ENCODE measurements at regions not wholly inside any gene's neighbourhood (a gene's known extent, or its start where the extent isn't known, plus 50 kb on each side); places are given as distances from the start of the nearest gene placed in this dataset.

DNA sequence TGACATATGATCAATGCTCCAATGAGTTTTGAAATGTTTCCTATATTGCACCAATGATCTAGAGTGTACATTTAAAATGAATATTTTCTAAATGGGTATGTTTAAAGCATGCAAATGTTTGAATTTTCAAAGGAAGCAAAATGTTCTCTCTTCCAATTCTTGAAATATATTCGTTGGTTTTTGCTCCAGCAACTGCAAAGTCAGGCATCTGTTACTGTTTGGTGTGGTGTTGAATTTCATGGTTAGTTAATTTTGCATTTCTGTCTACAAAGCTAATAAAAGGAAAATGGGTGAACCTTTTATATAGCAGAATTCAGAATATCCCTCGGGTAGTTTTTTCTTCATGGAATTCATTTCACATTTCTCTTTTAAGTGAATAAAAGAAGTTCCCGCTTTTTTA is 1018.3 kb downstream of the GRIK2 start:
- no peaks in the 10 kb centered on the region for H3K4me1 ChIP-seq (ENCODE audit: control insufficient read depth, insufficient read depth, low read length)
- no peak overlapping the region for H3K4me3 ChIP-seq (ENCODE audit: low read depth in 2 of 2, low read length in 2 of 2)
- POLR2A ChIA-PET: no interaction called here
- BruUV-seq (replicated peaks): no TSS peak
- in situ Hi-C loops (cut with HindIII; ENCODE audit: low pct_unique_long_range_greater_than_20kb, low sequenced_read_pairs): no loop called here
- DNase-seq (ENCODE audit: low read depth, low spot score): no peak
- intact Hi-C loops (cut with micrococcal nuclease; ENCODE audit: unreplicated experiment): no loop called here
- no peaks in the 10 kb centered on the region for H3K36me3 ChIP-seq (ENCODE audit: control insufficient read depth, insufficient read depth, low read length)
- TF ChIP-seq, protein P1, sequence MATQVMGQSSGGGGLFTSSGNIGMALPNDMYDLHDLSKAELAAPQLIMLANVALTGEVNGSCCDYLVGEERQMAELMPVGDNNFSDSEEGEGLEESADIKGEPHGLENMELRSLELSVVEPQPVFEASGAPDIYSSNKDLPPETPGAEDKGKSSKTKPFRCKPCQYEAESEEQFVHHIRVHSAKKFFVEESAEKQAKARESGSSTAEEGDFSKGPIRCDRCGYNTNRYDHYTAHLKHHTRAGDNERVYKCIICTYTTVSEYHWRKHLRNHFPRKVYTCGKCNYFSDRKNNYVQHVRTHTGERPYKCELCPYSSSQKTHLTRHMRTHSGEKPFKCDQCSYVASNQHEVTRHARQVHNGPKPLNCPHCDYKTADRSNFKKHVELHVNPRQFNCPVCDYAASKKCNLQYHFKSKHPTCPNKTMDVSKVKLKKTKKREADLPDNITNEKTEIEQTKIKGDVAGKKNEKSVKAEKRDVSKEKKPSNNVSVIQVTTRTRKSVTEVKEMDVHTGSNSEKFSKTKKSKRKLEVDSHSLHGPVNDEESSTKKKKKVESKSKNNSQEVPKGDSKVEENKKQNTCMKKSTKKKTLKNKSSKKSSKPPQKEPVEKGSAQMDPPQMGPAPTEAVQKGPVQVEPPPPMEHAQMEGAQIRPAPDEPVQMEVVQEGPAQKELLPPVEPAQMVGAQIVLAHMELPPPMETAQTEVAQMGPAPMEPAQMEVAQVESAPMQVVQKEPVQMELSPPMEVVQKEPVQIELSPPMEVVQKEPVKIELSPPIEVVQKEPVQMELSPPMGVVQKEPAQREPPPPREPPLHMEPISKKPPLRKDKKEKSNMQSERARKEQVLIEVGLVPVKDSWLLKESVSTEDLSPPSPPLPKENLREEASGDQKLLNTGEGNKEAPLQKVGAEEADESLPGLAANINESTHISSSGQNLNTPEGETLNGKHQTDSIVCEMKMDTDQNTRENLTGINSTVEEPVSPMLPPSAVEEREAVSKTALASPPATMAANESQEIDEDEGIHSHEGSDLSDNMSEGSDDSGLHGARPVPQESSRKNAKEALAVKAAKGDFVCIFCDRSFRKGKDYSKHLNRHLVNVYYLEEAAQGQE (IDR thresholded peaks at IDR 0.05; ENCODE audit: insufficient read depth in 1 of 2, low read depth in 2 of 2, low read length in 1 of 2): no peak
- TF ChIP-seq POLR2AphosphoS5 (IDR thresholded peaks at IDR 0.05; ENCODE audit: low read depth, low read length) (no peak), TCF7L2 (IDR thresholded peaks at IDR 0.05; ENCODE audit: low read depth, low read length) (no peak), SIN3A (IDR thresholded peaks at IDR 0.05; ENCODE audit: borderline replicate concordance, insufficient read depth, low read depth, low read length) (no peak)
- TF ChIP-seq, protein P2, sequence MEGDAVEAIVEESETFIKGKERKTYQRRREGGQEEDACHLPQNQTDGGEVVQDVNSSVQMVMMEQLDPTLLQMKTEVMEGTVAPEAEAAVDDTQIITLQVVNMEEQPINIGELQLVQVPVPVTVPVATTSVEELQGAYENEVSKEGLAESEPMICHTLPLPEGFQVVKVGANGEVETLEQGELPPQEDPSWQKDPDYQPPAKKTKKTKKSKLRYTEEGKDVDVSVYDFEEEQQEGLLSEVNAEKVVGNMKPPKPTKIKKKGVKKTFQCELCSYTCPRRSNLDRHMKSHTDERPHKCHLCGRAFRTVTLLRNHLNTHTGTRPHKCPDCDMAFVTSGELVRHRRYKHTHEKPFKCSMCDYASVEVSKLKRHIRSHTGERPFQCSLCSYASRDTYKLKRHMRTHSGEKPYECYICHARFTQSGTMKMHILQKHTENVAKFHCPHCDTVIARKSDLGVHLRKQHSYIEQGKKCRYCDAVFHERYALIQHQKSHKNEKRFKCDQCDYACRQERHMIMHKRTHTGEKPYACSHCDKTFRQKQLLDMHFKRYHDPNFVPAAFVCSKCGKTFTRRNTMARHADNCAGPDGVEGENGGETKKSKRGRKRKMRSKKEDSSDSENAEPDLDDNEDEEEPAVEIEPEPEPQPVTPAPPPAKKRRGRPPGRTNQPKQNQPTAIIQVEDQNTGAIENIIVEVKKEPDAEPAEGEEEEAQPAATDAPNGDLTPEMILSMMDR (IDR thresholded peaks at IDR 0.05): no peak
- ATAC-seq: no peak
- CTCF ChIA-PET: no interaction called here
- no peaks in the 10 kb centered on the region for H3K27me3 ChIP-seq (ENCODE audit: control insufficient read depth, insufficient read depth, low read length)
- H3K9me3 ChIP-seq (ENCODE audit: control insufficient read depth, insufficient read depth, low read depth, low read length): 0 out of 2 replicates have a peak, but pooled peaks cover 5% of the 10 kb centered on the region
- H3K27ac ChIP-seq (ENCODE audit: low read length): no peak overlapping the region

DNA sequence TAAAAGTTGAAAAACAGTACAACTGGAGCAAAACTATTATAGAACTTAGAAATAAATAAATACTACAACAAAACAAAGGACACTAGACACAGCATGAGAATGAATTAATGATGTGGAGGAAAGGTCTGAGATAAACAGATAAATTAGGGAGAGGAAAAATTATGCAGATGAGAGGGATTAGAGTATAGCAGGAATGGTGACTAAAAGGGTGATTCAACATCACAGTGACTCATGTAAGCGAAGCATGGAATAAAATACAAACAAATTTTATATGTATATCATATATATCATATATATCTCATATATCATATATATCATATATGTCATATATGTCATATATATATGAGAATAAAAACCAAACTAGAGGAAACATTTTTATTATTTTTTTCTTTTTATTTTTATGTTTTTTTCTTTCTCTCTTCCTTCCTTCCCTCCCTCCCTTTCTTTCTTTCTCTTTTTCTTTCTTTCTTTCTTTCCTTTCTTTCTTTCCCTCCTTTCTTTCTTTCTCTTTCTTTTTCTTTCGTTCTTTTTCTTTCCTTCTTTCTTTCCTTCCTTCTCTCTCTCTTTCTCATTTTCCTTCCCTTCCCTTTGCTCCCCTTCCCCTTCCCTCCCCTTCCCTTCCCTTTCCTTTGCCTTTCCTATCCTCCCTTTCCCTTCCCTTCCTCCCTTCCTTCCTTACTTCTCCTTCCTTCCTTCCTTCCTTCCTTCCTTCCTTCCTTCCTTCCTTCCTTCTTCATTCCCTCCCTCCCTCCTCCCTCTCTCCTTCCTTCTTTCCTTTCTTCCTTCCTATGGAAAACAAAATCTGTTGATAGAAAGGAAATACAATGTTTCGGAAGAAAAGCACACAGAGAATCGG is 1014.6 kb downstream of the GRIK2 start:
- H3K27ac ChIP-seq (ENCODE audit: low read length): no peak overlapping the region

More for the DNA sequence above, 1014.6 kb downstream of the GRIK2 start:
- intact Hi-C loops (cut with micrococcal nuclease; ENCODE audit: unreplicated experiment): no loop called here
- no peaks in the 10 kb centered on the region for H3K27me3 ChIP-seq (ENCODE audit: control insufficient read depth, insufficient read depth, low read length)
- POLR2A ChIA-PET: no interaction called here
- TF ChIP-seq POLR2AphosphoS5 (IDR thresholded peaks at IDR 0.05; ENCODE audit: low read depth, low read length) (no peak), SIN3A (IDR thresholded peaks at IDR 0.05; ENCODE audit: borderline replicate concordance, insufficient read depth, low read depth, low read length) (no peak), TCF7L2 (IDR thresholded peaks at IDR 0.05; ENCODE audit: low read depth, low read length) (no peak)
- TF ChIP-seq, protein P2 (IDR thresholded peaks at IDR 0.05): no peak
- TF ChIP-seq, protein P1 (IDR thresholded peaks at IDR 0.05; ENCODE audit: insufficient read depth in 1 of 2, low read depth in 2 of 2, low read length in 1 of 2): no peak
- H3K4me3 ChIP-seq (ENCODE audit: low read depth in 2 of 2, low read length in 2 of 2): no peak overlapping the region
- BruUV-seq (replicated peaks): no TSS peak
- DNase-seq (ENCODE audit: low read depth, low spot score) (no peak), ATAC-seq (no peak)
- no peaks in the 10 kb centered on the region for H3K9me3 ChIP-seq (ENCODE audit: control insufficient read depth, insufficient read depth, low read depth, low read length)
- no peaks in the 10 kb centered on the region for H3K4me1 ChIP-seq (ENCODE audit: control insufficient read depth, insufficient read depth, low read length)
- no peaks in the 10 kb centered on the region for H3K36me3 ChIP-seq (ENCODE audit: control insufficient read depth, insufficient read depth, low read length)
- in situ Hi-C loops (cut with HindIII; ENCODE audit: low pct_unique_long_range_greater_than_20kb, low sequenced_read_pairs): no loop called here
- CTCF ChIA-PET: no interaction called here

Measured in Panc1 (cell line).